ENCODE measurements at regions not wholly inside any gene's neighbourhood (a gene's known extent, or its start where the extent isn't known, plus 50 kb on each side); places are given as distances from the start of the nearest gene placed in this dataset.

DNA sequence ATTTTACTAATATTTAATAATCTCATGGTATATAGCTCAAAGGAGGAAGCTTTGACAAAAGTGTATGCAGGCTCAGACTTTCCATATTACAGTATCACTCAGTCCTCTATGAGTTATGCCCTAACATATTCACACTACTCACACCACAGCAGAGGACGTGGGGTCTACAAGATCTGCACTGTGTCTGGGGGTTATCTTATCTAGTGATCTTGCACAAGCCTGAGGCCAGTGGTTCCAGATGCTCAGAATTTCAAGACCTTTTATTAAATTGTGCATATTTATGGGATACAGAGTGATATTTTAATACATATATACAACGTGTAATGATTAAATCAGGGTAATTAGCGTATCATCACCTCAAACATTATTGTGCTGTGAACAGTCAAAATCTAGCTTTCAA lies 933.1 kb downstream of the SQOR start:
- TF ChIP-seq, protein P1, sequence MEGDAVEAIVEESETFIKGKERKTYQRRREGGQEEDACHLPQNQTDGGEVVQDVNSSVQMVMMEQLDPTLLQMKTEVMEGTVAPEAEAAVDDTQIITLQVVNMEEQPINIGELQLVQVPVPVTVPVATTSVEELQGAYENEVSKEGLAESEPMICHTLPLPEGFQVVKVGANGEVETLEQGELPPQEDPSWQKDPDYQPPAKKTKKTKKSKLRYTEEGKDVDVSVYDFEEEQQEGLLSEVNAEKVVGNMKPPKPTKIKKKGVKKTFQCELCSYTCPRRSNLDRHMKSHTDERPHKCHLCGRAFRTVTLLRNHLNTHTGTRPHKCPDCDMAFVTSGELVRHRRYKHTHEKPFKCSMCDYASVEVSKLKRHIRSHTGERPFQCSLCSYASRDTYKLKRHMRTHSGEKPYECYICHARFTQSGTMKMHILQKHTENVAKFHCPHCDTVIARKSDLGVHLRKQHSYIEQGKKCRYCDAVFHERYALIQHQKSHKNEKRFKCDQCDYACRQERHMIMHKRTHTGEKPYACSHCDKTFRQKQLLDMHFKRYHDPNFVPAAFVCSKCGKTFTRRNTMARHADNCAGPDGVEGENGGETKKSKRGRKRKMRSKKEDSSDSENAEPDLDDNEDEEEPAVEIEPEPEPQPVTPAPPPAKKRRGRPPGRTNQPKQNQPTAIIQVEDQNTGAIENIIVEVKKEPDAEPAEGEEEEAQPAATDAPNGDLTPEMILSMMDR (IDR thresholded peaks at IDR 0.05): no peak
- TF ChIP-seq POLR2A (IDR thresholded peaks at IDR 0.05): no peak

Measured in adrenal gland (tissue), 5 donors.